ACHN (cell line): ENCODE measurements at regions not wholly inside any gene's neighbourhood (a gene's known extent, or its start where the extent isn't known, plus 50 kb on each side); places are given as distances from the start of the nearest gene placed in this dataset.
A peak's percentile ranks its signal among the peaks of the same experiment; 100 is the strongest.

Experiments used
- DNase-seq: peaks from one replicate; pipeline ENCODE4 v3.0.0-alpha.2; 2015
- in situ Hi-C: cut with HindIII; loops from 2 replicates; pipeline ENCODE4 v1.10.0; 2017; ENCODE audit warnings: low sequenced_read_pairs, low pct_ligation_motif_present, low pct_unique_long_range_greater_than_20kb

GRCh38 chr7:84617265-84618030 lies 422.9 kb upstream of the SEMA3A start:
- no peak for DNase-seq
- in situ Hi-C loops, result no loop called here

GRCh38 chr7:84614821-84615501 lies 420.4 kb upstream of the SEMA3A start:
- DNase-seq, result peak; percentile 29
- in situ Hi-C loops, result no loop called here

- in situ Hi-C loops, result no loop called here
- no peak for DNase-seq
Observed at GRCh38 chr7:84612981-84613681, 418.5 kb upstream of the SEMA3A start.

DNA sequence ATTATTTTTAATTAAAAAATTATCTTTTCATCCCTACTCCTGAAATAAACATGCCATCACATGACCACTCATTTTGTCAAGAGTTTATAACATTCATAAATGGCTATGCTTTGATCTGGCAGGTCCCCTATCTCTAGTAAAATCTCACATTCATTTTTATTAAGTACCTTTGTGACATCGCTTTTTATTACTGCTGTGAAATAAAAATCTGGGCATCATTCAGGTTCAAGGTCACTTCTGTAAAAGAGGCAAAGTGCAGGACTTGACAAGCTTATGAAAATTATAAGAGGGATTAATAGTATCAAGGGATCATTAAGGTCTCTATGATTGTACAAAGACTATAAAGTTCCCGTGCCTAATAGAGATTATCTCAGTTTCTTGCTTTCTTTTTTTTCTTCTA lies 416.8 kb upstream of the SEMA3A start:
- DNase-seq, result no peak
- in situ Hi-C loops, result no loop called here

- in situ Hi-C loops, result no loop called here
- DNase-seq, result no peak
Observed at GRCh38 chr7:84610390-84610789, 415.8 kb upstream of the SEMA3A start.

GRCh38 chr7:84605301-84605700 lies 410.7 kb upstream of the SEMA3A start:
- DNase-seq, result no peak
- in situ Hi-C loops, result no loop called here

DNA sequence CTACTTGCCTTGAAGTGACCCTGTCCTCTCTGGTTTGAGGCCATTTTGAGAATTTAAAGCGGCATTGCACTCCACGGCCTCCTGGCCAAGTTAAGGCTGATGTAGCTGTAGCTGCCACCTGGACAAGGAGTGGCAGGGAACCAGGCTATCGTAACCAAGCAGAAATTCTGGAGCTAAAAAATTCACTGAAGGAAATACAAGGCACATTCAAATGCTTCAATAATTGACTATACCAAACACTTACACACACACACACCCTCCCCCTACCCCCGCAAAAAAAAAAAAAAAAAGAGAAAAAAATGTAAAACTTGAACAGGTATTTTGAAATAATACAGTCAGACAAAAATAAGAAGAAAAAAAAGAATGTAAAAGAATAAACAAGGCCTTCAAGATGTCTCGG lies 409.0 kb upstream of the SEMA3A start:
- no peak for DNase-seq
- in situ Hi-C loops, result no loop called here

DNA sequence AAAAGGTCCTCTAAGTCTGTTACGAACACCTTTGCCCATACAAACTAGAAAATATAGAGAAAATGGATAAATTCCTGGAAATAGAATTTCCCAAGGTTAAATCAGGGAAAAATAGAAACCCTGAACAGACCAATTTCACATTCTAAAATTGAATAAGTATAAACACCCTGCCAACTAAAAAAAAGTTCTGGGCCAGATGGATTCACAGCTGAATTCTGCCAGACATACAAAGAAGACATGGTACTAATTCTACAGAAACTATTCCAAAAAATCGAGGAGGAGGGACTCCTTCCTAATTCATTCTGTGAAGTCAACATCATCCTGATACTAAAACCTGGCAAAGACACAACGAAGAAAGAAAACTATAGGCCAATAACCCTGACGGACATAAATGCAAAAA lies 400.4 kb upstream of the SEMA3A start:
- in situ Hi-C loops, result no loop called here
- no peak for DNase-seq

DNA sequence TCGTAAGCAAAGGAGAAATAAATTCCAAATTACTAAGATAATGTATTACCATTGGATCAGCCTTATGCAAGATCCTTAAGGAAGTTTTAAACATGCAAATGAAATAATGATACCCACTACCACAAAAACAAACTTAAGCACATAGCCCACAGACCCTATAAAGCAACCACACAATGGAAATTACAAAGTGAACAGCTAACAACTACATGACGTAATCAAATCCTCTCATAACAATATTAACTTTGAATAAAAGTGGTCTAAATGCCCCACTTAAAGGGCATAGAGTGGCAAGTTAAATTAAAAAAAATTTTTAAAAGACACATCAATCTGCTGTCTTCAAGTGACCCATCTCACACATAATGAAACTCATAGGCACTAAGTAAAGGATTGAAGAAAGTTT lies 397.3 kb upstream of the SEMA3A start:
- in situ Hi-C loops, result no loop called here
- DNase-seq, result no peak

DNA sequence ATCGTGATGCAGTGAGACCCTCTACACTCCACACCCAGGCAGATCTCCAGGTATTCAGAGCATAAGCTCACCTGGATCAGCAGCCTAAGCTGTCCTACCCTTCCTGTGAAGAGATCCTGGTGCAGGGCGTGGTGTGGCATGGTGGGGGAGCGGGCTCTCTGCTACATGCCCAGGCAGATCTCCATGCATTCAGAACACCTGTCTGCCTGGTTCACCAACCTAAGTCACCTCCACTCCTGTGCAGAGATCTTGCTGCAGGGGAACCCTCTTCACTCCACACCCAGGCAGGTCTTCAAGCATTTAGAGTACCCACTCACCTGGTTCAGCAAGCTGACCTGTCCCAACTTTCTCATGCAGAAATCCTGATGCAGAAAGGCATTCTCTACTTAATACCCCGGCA lies 394.4 kb upstream of the SEMA3A start:
- in situ Hi-C loops, result no loop called here

DNA sequence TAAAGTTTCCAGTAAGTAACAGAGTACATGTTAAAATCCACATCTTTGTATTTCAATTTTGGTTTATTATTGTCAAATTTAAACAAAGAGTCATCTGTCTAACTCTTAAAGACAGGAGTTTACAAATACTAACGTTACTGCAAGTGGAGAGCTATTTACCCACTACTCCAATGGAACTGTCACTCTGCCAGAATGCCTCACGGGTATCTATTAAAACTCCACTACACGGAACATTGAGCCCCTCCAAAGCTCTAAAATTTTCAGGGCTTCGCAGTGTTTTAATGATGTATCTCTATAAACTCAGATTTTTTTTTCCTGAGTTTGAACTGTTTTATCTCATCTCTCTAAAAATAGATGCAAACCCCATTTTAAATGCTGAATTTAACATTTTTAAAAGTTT lies 388.7 kb upstream of the SEMA3A start:
- DNase-seq, result no peak
- in situ Hi-C loops, result no loop called here

More for the DNA sequence above, 394.4 kb upstream of the SEMA3A start:
- DNase-seq, result no peak

- in situ Hi-C loops, result no loop called here
- no peak for DNase-seq
Observed at GRCh38 chr7:84582747-84583146, 388.2 kb upstream of the SEMA3A start.

- DNase-seq, result no peak
- in situ Hi-C loops, result no loop called here
Observed at GRCh38 chr7:84578825-84579224, 384.2 kb upstream of the SEMA3A start.

GRCh38 chr7:84568781-84569180 lies 374.2 kb upstream of the SEMA3A start:
- in situ Hi-C loops, result no loop called here
- DNase-seq, result no peak

GRCh38 chr7:84565345-84566074 lies 370.9 kb upstream of the SEMA3A start:
- DNase-seq, result no peak
- in situ Hi-C loops, result no loop called here

GRCh38 chr7:84553711-84554110 lies 359.1 kb upstream of the SEMA3A start:
- in situ Hi-C loops, result no loop called here
- DNase-seq, result no peak

- in situ Hi-C loops, result no loop called here
- DNase-seq, result no peak
Observed at GRCh38 chr7:84549409-84549808, 354.8 kb upstream of the SEMA3A start.

DNA sequence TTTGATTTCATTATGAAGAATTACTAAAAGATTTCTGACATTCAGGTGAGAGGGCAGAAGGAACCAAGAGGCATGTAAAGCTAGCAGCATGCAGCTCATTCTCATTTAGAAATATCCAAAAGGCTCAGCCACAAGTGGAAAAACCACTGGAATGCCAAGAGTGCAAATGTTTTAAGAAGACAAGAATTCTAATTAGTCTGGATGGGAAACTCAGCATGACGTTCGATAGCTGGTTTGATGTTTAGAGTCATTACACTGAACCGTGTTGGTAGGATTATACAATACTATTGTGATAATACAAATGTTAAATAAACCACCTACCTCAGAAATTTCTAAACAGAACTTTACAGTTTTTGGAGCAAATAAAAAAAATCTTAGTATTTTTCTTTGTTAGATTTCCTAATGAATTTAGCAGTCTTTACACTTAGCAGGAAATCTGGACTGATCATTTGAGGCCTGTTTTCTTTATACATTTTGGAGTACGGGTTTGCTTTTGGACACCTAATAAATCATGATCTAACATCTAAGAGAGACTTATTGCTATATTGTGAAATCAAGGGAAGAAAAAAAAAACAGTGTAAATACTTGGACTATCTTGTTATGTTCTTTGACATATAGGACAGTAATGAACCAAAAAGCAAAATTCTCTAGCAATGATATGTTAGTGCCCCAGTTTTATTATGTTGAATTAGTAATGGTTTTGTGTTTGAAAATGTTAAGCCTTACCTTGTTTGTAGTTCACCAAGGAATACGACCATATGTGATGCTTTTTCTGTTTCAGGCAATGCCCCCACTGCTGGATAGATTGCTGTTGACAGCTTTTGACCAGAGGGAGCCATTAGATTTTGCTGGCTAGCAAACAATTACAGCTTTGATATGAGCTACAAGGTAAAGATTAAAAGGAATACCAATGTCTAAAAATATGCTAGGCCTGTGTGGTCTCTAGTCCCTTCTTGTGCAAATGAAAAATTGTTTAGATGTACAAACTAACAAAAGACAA lies 354.1 kb upstream of the SEMA3A start:
- in situ Hi-C loops, result no loop called here
- no peak for DNase-seq
